H9 (cell line): ENCODE measurements at regions not wholly inside any gene's neighbourhood (a gene's known extent, or its start where the extent isn't known, plus 50 kb on each side); places are given as distances from the start of the nearest gene placed in this dataset.
"Not testable (repeated sequence)": the region's sequence is repeated elsewhere in the genome, so short reads cannot be mapped to it uniquely, and the experiment has no call there.

Experiments used
- DNase-seq: peaks from one replicate; pipeline ENCODE4 v3.0.0-alpha.2; 2017
- H2AFZ ChIP-seq: one replicate; pipeline ENCODE4 v1.6.1; 2013; ENCODE audit warnings: mild to moderate bottlenecking, low read length, control low read depth, moderate library complexity
- H2AK5ac ChIP-seq: 2 replicates; pipeline ENCODE4 v1.6.1; 2013; ENCODE audit warnings: low read length, control low read depth, mixed read lengths; ENCODE audit not compliant: insufficient read length
- H2BK120ac ChIP-seq: one replicate; pipeline ENCODE4 v1.6.1; 2013; ENCODE audit warnings: low read depth, mild to moderate bottlenecking, low read length, control low read depth, inconsistent platforms; ENCODE audit not compliant: poor library complexity, severe bottlenecking
- H2BK12ac ChIP-seq: 2 replicates; pipeline ENCODE4 v1.6.1; 2013; ENCODE audit warnings: low read length, control low read depth, mixed read lengths, low read depth; ENCODE audit not compliant: insufficient read length
- H2BK15ac ChIP-seq: 2 replicates; pipeline ENCODE4 v1.6.1; 2013; ENCODE audit warnings: low read depth, low read length, control low read depth
- H2BK20ac ChIP-seq: one replicate; pipeline ENCODE4 v1.6.1; 2013; ENCODE audit warnings: low read depth, mild to moderate bottlenecking, low read length, control low read depth, inconsistent platforms; ENCODE audit not compliant: poor library complexity, severe bottlenecking
- H2BK5ac ChIP-seq: 2 replicates; pipeline ENCODE4 v1.6.1; 2013; ENCODE audit warnings: low read length, control low read depth, mixed read lengths; ENCODE audit not compliant: insufficient read length
- H3K14ac ChIP-seq: 2 replicates; pipeline ENCODE4 v1.6.1; 2013; ENCODE audit warnings: low read length, control low read depth; ENCODE audit not compliant: insufficient read depth
- H3K18ac ChIP-seq: 2 replicates; pipeline ENCODE4 v1.6.1; 2013; ENCODE audit warnings: low read depth, mild to moderate bottlenecking, mixed read lengths, low read length, control low read depth; ENCODE audit not compliant: insufficient read length
- H3K23ac ChIP-seq: 2 replicates; pipeline ENCODE4 v1.6.1; 2013; ENCODE audit warnings: low read length, control low read depth, mixed read lengths, low read depth; ENCODE audit not compliant: insufficient read length
- H3K23me2 ChIP-seq: 2 replicates; pipeline ENCODE4 v1.6.1; 2013; ENCODE audit warnings: low read depth, mild to moderate bottlenecking, mixed read lengths, low read length, control low read depth; ENCODE audit not compliant: insufficient read length, poor library complexity, severe bottlenecking
- H3K27ac ChIP-seq: 2 replicates; pipeline ENCODE4 v1.5.1; 2013; ENCODE audit warnings: low read length, control low read depth, mixed read lengths, low read depth; ENCODE audit not compliant: insufficient read length
- H3K27me3 ChIP-seq: 2 replicates; pipeline ENCODE4 v1.6.1; 2013; ENCODE audit warnings: low read length, control low read depth, inconsistent platforms; ENCODE audit not compliant: insufficient read depth
- H3K4ac ChIP-seq: 2 replicates; pipeline ENCODE4 v1.6.1; 2013; ENCODE audit warnings: low read depth, mild to moderate bottlenecking, control low read depth, inconsistent platforms, low read length, moderate library complexity
- H3K4me1 ChIP-seq: 2 replicates; pipeline ENCODE4 v1.6.1; 2013; ENCODE audit warnings: low read length, control low read depth, inconsistent platforms; ENCODE audit not compliant: insufficient read depth
- H3K4me2 ChIP-seq: 2 replicates; pipeline ENCODE4 v1.6.1; 2013; ENCODE audit warnings: low read length, control low read depth, mixed read lengths; ENCODE audit not compliant: insufficient read length, insufficient read depth
- H3K56ac ChIP-seq: 2 replicates; pipeline ENCODE4 v1.6.1; 2013; ENCODE audit warnings: low read depth, mild to moderate bottlenecking, mixed read lengths, low read length, control low read depth; ENCODE audit not compliant: insufficient read length
- H3K79me1 ChIP-seq: 2 replicates; pipeline ENCODE4 v1.6.1; 2013; ENCODE audit warnings: low read depth, mild to moderate bottlenecking, moderate library complexity, low read length, control low read depth, inconsistent platforms; ENCODE audit not compliant: insufficient read depth, poor library complexity, severe bottlenecking
- H3K79me2 ChIP-seq: 2 replicates; pipeline ENCODE4 v1.6.1; 2013; ENCODE audit warnings: low read length, control low read depth, inconsistent platforms; ENCODE audit not compliant: insufficient read depth
- H3K9ac ChIP-seq: 2 replicates; pipeline ENCODE4 v1.6.1; 2013; ENCODE audit warnings: low read length, control low read depth, mixed read lengths; ENCODE audit not compliant: insufficient read length; ENCODE audit errors: extremely low read depth
- H3K9me3 ChIP-seq: one replicate; pipeline ENCODE4 v1.6.1; 2013; ENCODE audit warnings: low read depth, low read length, inconsistent platforms; ENCODE audit not compliant: control insufficient read depth
- H3T11ph ChIP-seq: one replicate; pipeline ENCODE4 v1.6.1; 2013; ENCODE audit warnings: mild to moderate bottlenecking, low read length, control low read depth, inconsistent platforms
- H4K20me1 ChIP-seq: one replicate; pipeline ENCODE4 v1.6.1; 2013; ENCODE audit not compliant: control insufficient read depth, insufficient read length, insufficient read depth
- H4K5ac ChIP-seq: 2 replicates; pipeline ENCODE4 v1.6.1; 2013; ENCODE audit warnings: low read depth, mild to moderate bottlenecking, mixed read lengths, low read length, control low read depth; ENCODE audit not compliant: insufficient read length
- H4K8ac ChIP-seq: replicated peaks from 2 replicates; pipeline ENCODE4 v1.6.1; 2013; ENCODE audit warnings: low read length, control low read depth, mixed read lengths, low read depth; ENCODE audit not compliant: insufficient read length
- H4K91ac ChIP-seq: 2 replicates; pipeline ENCODE4 v1.6.1; 2013; ENCODE audit warnings: low read depth, mild to moderate bottlenecking, moderate library complexity, mixed read lengths, low read length, control low read depth; ENCODE audit not compliant: insufficient read length
- H3K27ac Mint-ChIP-seq, 3 experiments: 2 replicates in 2 of 3; 3 replicates in 1 of 3; pipeline ENCODE4 v1.8.0; 2020 to 2021; ENCODE audit warnings: mixed read lengths in 3 of 3, mild to moderate bottlenecking in 1 of 3, moderate library complexity in 1 of 3
- H3K27me3 Mint-ChIP-seq: 2 replicates; pipeline ENCODE4 v1.8.0; 2021; ENCODE audit warnings: low read depth, mild to moderate bottlenecking, moderate library complexity, mixed read lengths
- H3K36me3 Mint-ChIP-seq, 3 experiments: 2 replicates in 2 of 3; 3 replicates in 1 of 3; pipeline ENCODE4 v1.8.0; 2020 to 2021; ENCODE audit warnings: low read depth in 3 of 3, mixed read lengths in 3 of 3; ENCODE audit not compliant: insufficient read depth in 1 of 3
- H3K4me1 Mint-ChIP-seq, 2 experiments: 2 replicates each; pipeline ENCODE4 v1.8.0; 2020; ENCODE audit warnings: mixed read lengths in 2 of 2
- H3K4me3 Mint-ChIP-seq, 2 experiments: 2 replicates in 1 of 2; 3 replicates in 1 of 2; pipeline ENCODE4 v1.8.0; 2020 to 2021; ENCODE audit warnings: mild to moderate bottlenecking in 2 of 2, mixed read lengths in 2 of 2, moderate library complexity in 1 of 2
- H3K9me3 Mint-ChIP-seq, 2 experiments: 2 replicates in 1 of 2; 3 replicates in 1 of 2; pipeline ENCODE4 v1.8.0; 2020; ENCODE audit warnings: mild to moderate bottlenecking in 2 of 2, mixed read lengths in 2 of 2, moderate library complexity in 1 of 2
- WGBS: extraction: QIAGEN DNeasy Blood & Tissue Kit; methylation state at CpG from one replicate; pipeline ENCODE4 v1.1.7; 2013; ENCODE audit warnings: missing lambda C conversion rate, low lambda C conversion rate, mixed read lengths; ENCODE audit not compliant: insufficient read length; ENCODE audit errors: extremely low coverage; 5-methylcytosine and 5-hydroxymethylcytosine counted together

GRCh38 chr7:66459783-66460413 lies 168.8 kb upstream of the KCTD7 start:
- H3K9me3 Mint-ChIP-seq, H3K56ac ChIP-seq, H3K9me3 ChIP-seq, H2BK20ac ChIP-seq, H3K79me2 ChIP-seq, H3K4me2 ChIP-seq, H3K4ac ChIP-seq, H3K27me3 ChIP-seq, H2BK120ac ChIP-seq, H3K23ac ChIP-seq, H3K27ac ChIP-seq, H3K4me3 Mint-ChIP-seq, H3K4me1 ChIP-seq, H4K5ac ChIP-seq, H3K9ac ChIP-seq, H3K79me1 ChIP-seq, H2BK15ac ChIP-seq, H3K14ac ChIP-seq, H2BK5ac ChIP-seq, H4K91ac ChIP-seq, H2AK5ac ChIP-seq, H3K27ac Mint-ChIP-seq, H3K36me3 Mint-ChIP-seq, DNase-seq, H3K23me2 ChIP-seq, H4K20me1 ChIP-seq, H2AFZ ChIP-seq, H3K27me3 Mint-ChIP-seq, H3K4me1 Mint-ChIP-seq, H3K18ac ChIP-seq, H2BK12ac ChIP-seq, H3T11ph ChIP-seq, H4K8ac ChIP-seq: not testable (repeated sequence)
- no CpG with 5 or more reads among the region's 5 CpGs for WGBS
